K562 (cell line): ENCODE measurements at regions not wholly inside any gene's neighbourhood (a gene's known extent, or its start where the extent isn't known, plus 50 kb on each side); places are given as distances from the start of the nearest gene placed in this dataset.

ENCODE experiments used
- ATAC-seq: fragments of 200-7000 bp; cut with Tn5 transposase; 3 replicates; pipeline ENCODE4 v1.9.1; 2020; ENCODE audit warnings: moderate library complexity
- BruUV-seq: library from RNA; stranded (reverse); fragments of 400-500 nt; replicated peaks from 2 replicates; lab custom pipeline; 2021; lab: Mats Ljungman, UMichigan
- CTCF ChIA-PET: fragments of 300-600 bp; formaldehyde crosslinking; extraction: SDS; loops from one replicate; lab custom pipeline; 2021; ENCODE audit warnings: low intra/inter-chr PET ratio; lab: Yijun Ruan, JAX
- POLR2A ChIA-PET: fragments of 300-600, 350-650 bp; sonication (Branson Sonifier 250); formaldehyde crosslinking; extraction: SDS; loops from one replicate; lab custom pipeline; 2021; ENCODE audit warnings: antibody characterized with exemption, inconsistent platforms; lab: Yijun Ruan, JAX
- DNase-seq, 4 experiments: peaks; one replicate each; pipeline versions ENCODE4 v3.0.0 to v3.0.0-alpha.2; 2011 to 2018; ENCODE audit warnings: low spot score in 3 of 4, mixed read lengths in 3 of 4; ENCODE audit errors: extremely low read depth in 1 of 4
- FAIRE-seq: peaks from 2 replicates; lab custom pipeline; 2011; peaks lifted over from hg19 to GRCh38; lab: Jason Lieb, UNC
- H2AFZ ChIP-seq: 2 replicates; pipeline ENCODE4 v1.6.0; 2011; ENCODE audit warnings: low read depth, low read length, control low read depth, inconsistent platforms
- H3K27ac ChIP-seq: fragments of 200-600 bp; 3 replicates; pipeline ENCODE4 v1.8.0; 2011; ENCODE audit warnings: low read depth, mild to moderate bottlenecking, control low read depth, inconsistent platforms, low read length, moderate library complexity, mixed read lengths; ENCODE audit errors: extremely low read depth
- H3K27me3 ChIP-seq, 2 experiments: fragments of 300-600 bp in 1 of 2; 2 replicates in 1 of 2; 3 replicates in 1 of 2; pipeline versions ENCODE4 v1.6.0 to v1.8.0; 2011; ENCODE audit warnings: inconsistent platforms in 2 of 2, low read length in 2 of 2, mild to moderate bottlenecking in 1 of 2, mixed read lengths in 1 of 2, moderate library complexity in 1 of 2; ENCODE audit not compliant: control insufficient read depth in 2 of 2, insufficient read depth in 2 of 2
- H3K36me3 ChIP-seq: fragments of 300-600 bp; 3 replicates; pipeline ENCODE4 v1.8.0; 2011; ENCODE audit warnings: mild to moderate bottlenecking, low read length, inconsistent platforms; ENCODE audit not compliant: control insufficient read depth, insufficient read depth
- H3K4me1 ChIP-seq, 2 experiments: fragments of 200-600 bp in 1 of 2; replicated peaks in 1 of 2; 2 replicates in 1 of 2; 3 replicates in 1 of 2; pipeline versions ENCODE4 v1.5.1 to v1.8.0; 2011; ENCODE audit warnings: inconsistent platforms in 2 of 2, low read length in 2 of 2, mild to moderate bottlenecking in 1 of 2, mixed read lengths in 1 of 2, moderate library complexity in 1 of 2; ENCODE audit not compliant: control insufficient read depth in 2 of 2, insufficient read depth in 2 of 2
- H3K4me2 ChIP-seq: 2 replicates; pipeline ENCODE4 v1.6.1; 2011; ENCODE audit warnings: low read length, control low read depth, inconsistent platforms, mixed read lengths; ENCODE audit not compliant: insufficient read depth
- H3K4me3 ChIP-seq: fragments of 200-600 bp; sonication (generic), shearing (Covaris generic); 2 replicates; pipeline ENCODE4 v1.5.1; 2016; ENCODE audit warnings: control low read depth, inconsistent platforms
- H3K79me2 ChIP-seq: fragments of 200-600 bp; 3 replicates; pipeline ENCODE4 v1.8.0; 2011; ENCODE audit warnings: low read length, inconsistent platforms; ENCODE audit not compliant: control insufficient read depth, insufficient read depth
- H3K9ac ChIP-seq, 2 experiments: 2 replicates each; pipeline versions ENCODE4 v1.6.0 to v1.6.1; 2011; ENCODE audit warnings: low read depth in 2 of 2, low read length in 2 of 2, control low read depth in 1 of 2, inconsistent platforms in 1 of 2, mild to moderate bottlenecking in 1 of 2, mixed read lengths in 1 of 2; ENCODE audit not compliant: insufficient read depth in 1 of 2
- H3K9me1 ChIP-seq: one replicate; pipeline ENCODE4 v1.6.0; 2011; ENCODE audit warnings: inconsistent platforms, mild to moderate bottlenecking, low read length, moderate library complexity; ENCODE audit not compliant: control insufficient read depth, insufficient read depth
- H3K9me3 ChIP-seq: replicated peaks from 2 replicates; pipeline ENCODE4 v1.5.1; 2011; ENCODE audit warnings: low read depth, low read length, inconsistent platforms; ENCODE audit not compliant: control insufficient read depth, insufficient read depth
- H4K20me1 ChIP-seq: replicated peaks from 2 replicates; pipeline ENCODE4 v1.6.1; 2011; ENCODE audit warnings: low read length, inconsistent platforms, mixed read lengths; ENCODE audit not compliant: control insufficient read depth, insufficient read depth
- COPS2 ChIP-seq: fragments of 450-650 bp; conservative IDR thresholded peaks from 2 replicates; pipeline ENCODE4 v1.6.1; 2016; ENCODE audit warnings: mild to moderate bottlenecking, moderate library complexity
- CTCF ChIP-seq, 3 experiments: IDR thresholded peaks in 2 of 3; conservative IDR thresholded peaks in 1 of 3; 2 replicates each; pipeline ENCODE4 v1.5.1; 2011 to 2012; ENCODE audit warnings: low read length in 3 of 3, mild to moderate bottlenecking in 3 of 3, control low read depth in 2 of 3, improper control_type of control experiment in 1 of 3, inconsistent platforms in 1 of 3, low read depth in 1 of 3, mixed read lengths in 1 of 3, moderate library complexity in 1 of 3; ENCODE audit not compliant: insufficient read depth in 2 of 3
- DNMT1 ChIP-seq: fragments of 450-650 bp; IDR thresholded peaks from 2 replicates; pipeline ENCODE4 v1.6.1; 2016; ENCODE audit warnings: antibody characterized with exemption, mild to moderate bottlenecking
- ELK1 ChIP-seq: sonication (generic); formaldehyde crosslinking; IDR thresholded peaks from 2 replicates; pipeline ENCODE4 v1.8.1; 2022; ENCODE audit warnings: missing genetic modification reagents
- HMG20A ChIP-seq: fragments of 450-650 bp; formaldehyde crosslinking; conservative IDR thresholded peaks from 2 replicates; pipeline ENCODE4 v1.4.0; 2020; ENCODE audit warnings: mild to moderate bottlenecking, mixed read lengths
- RAD21 ChIP-seq, 2 experiments: fragments of 250-450 bp in 1 of 2; fragments of 450-650 bp in 1 of 2; sonication (Bioruptor Pico) in 1 of 2; formaldehyde crosslinking in 1 of 2; IDR thresholded peaks in 1 of 2; conservative IDR thresholded peaks in 1 of 2; 2 replicates each; pipeline versions ENCODE4 v1.4.0 to v1.8.0; 2020 to 2022; ENCODE audit warnings: mild to moderate bottlenecking in 2 of 2, moderate library complexity in 1 of 2
- ZEB2 ChIP-seq: fragments of 450-650 bp; IDR thresholded peaks from 2 replicates; pipeline ENCODE4 v1.6.1; 2016
- WGBS: fragments of 100-300 bp; shearing (Covaris generic); methylation state at CpG from one replicate; pipeline ENCODE4 v1.1.6; 2016; ENCODE audit warnings: low coverage, mixed read lengths; ENCODE audit not compliant: insufficient coverage; ENCODE audit errors: missing lambda C conversion rate; 5-methylcytosine and 5-hydroxymethylcytosine counted together
- in situ Hi-C: fragments of 300-500 bp; cut with MboI; formaldehyde crosslinking; loops from 4 replicates; pipeline ENCODE4 v1.15.0; 2018; ENCODE audit warnings: inconsistent platforms, mixed read lengths
- intact Hi-C: fragments of 100-400 bp; cut with micrococcal nuclease; formaldehyde crosslinking; loops from 2 replicates; pipeline ENCODE4 v1.14.2; 2022
- TF ChIP-seq, protein P1 (sequence below), 2 experiments: fragments of 450-650 bp; formaldehyde crosslinking in 1 of 2; IDR thresholded peaks; 2 replicates each; pipeline versions ENCODE4 v1.4.0 to v1.6.1; 2014 to 2020; ENCODE audit warnings: mild to moderate bottlenecking in 2 of 2, borderline replicate concordance in 1 of 2, low read depth in 1 of 2
- TF ChIP-seq, protein P2 (sequence below): IDR thresholded peaks from 2 replicates; pipeline ENCODE4 v1.6.1; 2011; ENCODE audit not compliant: insufficient read length; ENCODE audit errors: extremely low read depth

DNA sequence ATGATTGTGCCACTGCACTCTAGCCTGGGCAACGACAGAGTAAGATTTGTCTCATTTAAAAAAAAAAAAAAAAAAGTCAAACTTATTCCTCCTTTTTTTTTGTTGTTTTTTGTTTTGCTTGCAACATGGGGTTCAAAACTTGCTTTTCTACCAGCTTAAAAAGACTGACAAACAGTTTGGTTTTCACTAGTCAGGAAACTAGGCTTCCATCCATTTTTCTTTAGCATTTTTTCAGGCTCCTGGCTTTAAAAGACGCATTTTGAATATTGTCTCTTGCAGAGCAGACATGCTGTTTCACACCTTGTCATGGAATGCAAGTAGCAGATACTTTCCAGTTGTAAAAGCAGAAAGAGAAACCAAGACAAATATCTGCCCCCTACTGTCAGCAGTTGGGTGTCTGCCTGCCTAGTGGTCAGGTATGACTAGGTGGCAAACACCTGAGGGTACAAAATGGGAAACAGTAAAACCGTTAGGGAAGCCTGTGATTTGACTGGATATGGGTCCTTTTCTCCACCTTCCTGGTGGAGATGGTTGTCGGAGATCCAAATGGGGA lies 139.9 kb downstream of the CCDC71L start:
- ChIA-PET CTCF (no interaction called here), POLR2A (no interaction called here)
- in situ Hi-C loops: no loop called here
- H3K27ac ChIP-seq: no peak overlapping the region
- no peaks in the 10 kb centered on the region for H3K36me3 ChIP-seq
- H3K9ac ChIP-seq: no peak overlapping the region
- no peaks in the 10 kb centered on the region; a peak in 1 of 5 replicates for H3K27me3 ChIP-seq
- 44% methylated on average over 4 of the region's 4 CpGs for WGBS
- BruUV-seq: no TSS peak
- peak; percentile 60 for ATAC-seq
- H3K4me3 ChIP-seq: no peak overlapping the region
- no peaks in the 10 kb centered on the region; the same call in 1 of the 2 replicates for H3K9me3 ChIP-seq
- H3K9me1 ChIP-seq: no peaks in the 10 kb centered on the region
- peak overlapping the region; percentile 7; the same call in 1 of the 2 replicates for H2AFZ ChIP-seq
- H4K20me1 ChIP-seq: no peaks in the 10 kb centered on the region
- peaks cover 0 to 15% of the 10 kb centered on the region in 2 experiments; a peak in 3 of 5 replicates for H3K4me1 ChIP-seq
- no peak overlapping the region for H3K4me2 ChIP-seq
- intact Hi-C loops: loop anchor here (2.0 kb wide), 1 partner anchor 58 kb away; no protein-coding TSS in a partner anchor
- peak in 1 of 4 experiments; percentile 38 for DNase-seq
- FAIRE-seq: no peak
- no peaks in the 10 kb centered on the region for H3K79me2 ChIP-seq
- TF ChIP-seq ELK1 (no peak), CTCF (IDR thresholded peaks at IDR 0.05 in 2 of 3, conservative IDR thresholded peaks at IDR 0.05 in 1 of 3; ENCODE audit: insufficient read depth in 2 of 3, low read depth in 1 of 3, low read length in 3 of 3) (peak; percentile 47 to 62 (median 50); a peak in 5 of 6 replicates), RAD21 (CRISPR knock-in tag; conservative IDR thresholded peaks at IDR 0.05 in 1 of 2, IDR thresholded peaks at IDR 0.05 in 1 of 2) (peak in 1 of 2 experiments; percentile 49; a peak in 2 of 4 replicates), HMG20A (CRISPR knock-in tag) (no peak), DNMT1 (no peak), ZEB2 (peak; percentile 65; the same call in 1 of the 2 replicates), COPS2 (no peak)
- TF ChIP-seq, protein P1, sequence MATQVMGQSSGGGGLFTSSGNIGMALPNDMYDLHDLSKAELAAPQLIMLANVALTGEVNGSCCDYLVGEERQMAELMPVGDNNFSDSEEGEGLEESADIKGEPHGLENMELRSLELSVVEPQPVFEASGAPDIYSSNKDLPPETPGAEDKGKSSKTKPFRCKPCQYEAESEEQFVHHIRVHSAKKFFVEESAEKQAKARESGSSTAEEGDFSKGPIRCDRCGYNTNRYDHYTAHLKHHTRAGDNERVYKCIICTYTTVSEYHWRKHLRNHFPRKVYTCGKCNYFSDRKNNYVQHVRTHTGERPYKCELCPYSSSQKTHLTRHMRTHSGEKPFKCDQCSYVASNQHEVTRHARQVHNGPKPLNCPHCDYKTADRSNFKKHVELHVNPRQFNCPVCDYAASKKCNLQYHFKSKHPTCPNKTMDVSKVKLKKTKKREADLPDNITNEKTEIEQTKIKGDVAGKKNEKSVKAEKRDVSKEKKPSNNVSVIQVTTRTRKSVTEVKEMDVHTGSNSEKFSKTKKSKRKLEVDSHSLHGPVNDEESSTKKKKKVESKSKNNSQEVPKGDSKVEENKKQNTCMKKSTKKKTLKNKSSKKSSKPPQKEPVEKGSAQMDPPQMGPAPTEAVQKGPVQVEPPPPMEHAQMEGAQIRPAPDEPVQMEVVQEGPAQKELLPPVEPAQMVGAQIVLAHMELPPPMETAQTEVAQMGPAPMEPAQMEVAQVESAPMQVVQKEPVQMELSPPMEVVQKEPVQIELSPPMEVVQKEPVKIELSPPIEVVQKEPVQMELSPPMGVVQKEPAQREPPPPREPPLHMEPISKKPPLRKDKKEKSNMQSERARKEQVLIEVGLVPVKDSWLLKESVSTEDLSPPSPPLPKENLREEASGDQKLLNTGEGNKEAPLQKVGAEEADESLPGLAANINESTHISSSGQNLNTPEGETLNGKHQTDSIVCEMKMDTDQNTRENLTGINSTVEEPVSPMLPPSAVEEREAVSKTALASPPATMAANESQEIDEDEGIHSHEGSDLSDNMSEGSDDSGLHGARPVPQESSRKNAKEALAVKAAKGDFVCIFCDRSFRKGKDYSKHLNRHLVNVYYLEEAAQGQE (IDR thresholded peaks at IDR 0.05; ENCODE audit: borderline replicate concordance): 0 out of 2 replicates have a peak, but pooled peaks have one; percentile 18
- TF ChIP-seq, protein P1 (CRISPR knock-in tag; IDR thresholded peaks at IDR 0.05; ENCODE audit: low read depth): no peak
- TF ChIP-seq, protein P2, sequence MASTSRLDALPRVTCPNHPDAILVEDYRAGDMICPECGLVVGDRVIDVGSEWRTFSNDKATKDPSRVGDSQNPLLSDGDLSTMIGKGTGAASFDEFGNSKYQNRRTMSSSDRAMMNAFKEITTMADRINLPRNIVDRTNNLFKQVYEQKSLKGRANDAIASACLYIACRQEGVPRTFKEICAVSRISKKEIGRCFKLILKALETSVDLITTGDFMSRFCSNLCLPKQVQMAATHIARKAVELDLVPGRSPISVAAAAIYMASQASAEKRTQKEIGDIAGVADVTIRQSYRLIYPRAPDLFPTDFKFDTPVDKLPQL: no peak
